GM11168 (cell line): ENCODE measurements at regions not wholly inside any gene's neighbourhood (a gene's known extent, or its start where the extent isn't known, plus 50 kb on each side); places are given as distances from the start of the nearest gene placed in this dataset.
"Not testable (repeated sequence)": the region's sequence is repeated elsewhere in the genome, so short reads cannot be mapped to it uniquely, and the experiment has no call there.

Experiments
- in situ Hi-C: fragments of 300-500 bp; cut with MboI; formaldehyde crosslinking; loops from one replicate; pipeline ENCODE4 v1.12.0; 2022; ENCODE audit warnings: low sequenced_read_pairs; ENCODE audit not compliant: unreplicated experiment

DNA sequence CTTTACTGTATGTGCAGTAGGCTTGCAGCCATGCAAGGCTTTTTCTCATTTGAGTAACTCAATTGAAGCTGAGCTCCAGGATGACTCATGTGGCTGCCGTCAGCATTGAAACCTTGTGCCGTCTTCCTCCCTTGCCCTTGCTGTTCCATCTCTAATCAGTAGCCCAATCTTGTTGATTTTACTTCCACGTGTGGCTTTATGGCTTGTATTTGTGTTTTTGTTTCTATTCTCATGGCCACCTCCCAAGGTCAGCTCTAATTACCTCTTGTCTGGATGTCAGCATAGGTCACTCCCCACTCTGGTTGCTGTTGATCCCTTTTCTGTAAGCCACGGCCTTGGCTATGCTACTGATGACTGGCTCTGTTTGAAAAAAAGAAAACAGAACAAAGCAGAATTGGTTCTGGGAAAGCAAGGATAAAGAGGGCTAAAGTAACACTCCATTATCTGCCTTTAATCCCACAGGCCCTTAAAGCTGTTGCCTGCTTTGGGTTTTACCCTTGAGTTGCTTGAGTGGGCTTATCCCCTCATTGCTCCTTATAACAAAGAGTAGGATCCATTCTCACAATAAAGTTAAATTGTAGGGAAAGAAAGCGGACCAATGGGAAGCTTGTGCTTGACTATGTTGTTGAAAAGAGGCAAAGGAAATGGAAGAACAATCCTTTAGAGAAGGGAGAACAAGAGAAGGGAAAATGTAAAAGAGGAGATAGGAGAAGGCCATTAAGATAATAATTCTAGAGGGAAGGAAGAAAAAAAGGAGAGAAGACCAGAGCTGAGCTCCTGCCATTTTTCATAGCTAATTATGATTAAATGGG, 173.9 kb upstream of the PGRMC2 start:
- in situ Hi-C loops, result no loop called here

DNA sequence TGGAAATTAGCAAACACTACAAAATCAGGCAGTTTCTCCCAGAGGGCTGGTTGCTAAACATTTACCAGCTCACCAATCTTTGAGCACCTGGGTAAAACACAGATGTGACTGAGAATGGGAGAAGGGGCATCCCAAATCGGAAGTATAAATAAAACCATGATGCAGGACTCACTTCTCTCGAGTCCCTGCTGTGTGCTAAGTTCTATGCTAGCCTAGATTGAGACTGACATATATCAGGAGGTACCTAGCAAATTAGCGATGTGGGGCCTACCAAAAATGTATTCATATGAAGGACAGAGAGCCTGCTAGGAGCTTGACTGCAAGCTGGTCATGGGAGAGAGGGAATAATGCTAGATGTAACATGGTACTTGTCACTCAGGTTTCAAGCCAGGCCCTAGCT, 171.9 kb upstream of the PGRMC2 start:
- in situ Hi-C loops, result loop anchor here (10.0 kb wide), 1 partner anchor 255 kb away; no protein-coding TSS in a partner anchor

DNA sequence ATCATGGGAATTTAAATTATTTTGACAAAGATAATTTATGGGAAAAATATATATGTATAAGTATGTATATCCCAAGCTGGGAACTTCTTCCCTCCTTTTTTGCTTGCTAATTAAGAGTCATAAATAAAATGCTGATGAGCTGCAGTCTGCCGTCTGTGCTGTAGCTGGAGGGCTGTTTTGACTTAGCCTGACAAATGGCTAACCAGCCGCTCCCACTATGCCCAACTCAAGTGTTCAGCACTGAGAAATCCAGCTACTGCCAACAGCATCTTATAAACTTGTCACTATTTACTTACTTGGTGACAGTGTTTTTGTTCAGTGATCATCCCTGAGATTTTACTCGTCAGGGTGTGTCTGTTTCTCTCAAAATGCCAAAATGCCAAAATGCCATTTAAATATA, 171.2 kb upstream of the PGRMC2 start:
- in situ Hi-C loops, result loop anchor here (10.0 kb wide), 1 partner anchor 254 kb away; no protein-coding TSS in a partner anchor

DNA sequence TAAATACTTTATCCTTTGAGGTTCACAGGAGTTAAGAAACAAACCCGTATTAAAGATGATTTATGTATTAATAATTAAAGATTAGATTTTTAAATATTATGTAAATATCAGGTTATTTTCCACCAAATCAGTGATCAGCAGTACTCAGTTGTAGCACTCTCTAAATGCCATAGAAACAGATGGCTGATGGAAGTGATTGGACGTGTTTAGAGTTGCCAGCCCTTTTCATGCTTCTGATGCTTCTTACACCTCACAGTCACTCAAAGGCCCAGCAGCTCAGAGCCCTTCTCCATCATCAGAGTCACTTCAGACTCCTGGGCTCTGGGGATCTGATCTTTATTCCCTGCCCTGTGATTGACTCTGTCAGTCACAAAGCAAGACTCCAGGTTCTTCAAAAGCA, 170.1 kb upstream of the PGRMC2 start:
- in situ Hi-C loops, result loop anchor here (10.0 kb wide), 1 partner anchor 253 kb away; no protein-coding TSS in a partner anchor

DNA sequence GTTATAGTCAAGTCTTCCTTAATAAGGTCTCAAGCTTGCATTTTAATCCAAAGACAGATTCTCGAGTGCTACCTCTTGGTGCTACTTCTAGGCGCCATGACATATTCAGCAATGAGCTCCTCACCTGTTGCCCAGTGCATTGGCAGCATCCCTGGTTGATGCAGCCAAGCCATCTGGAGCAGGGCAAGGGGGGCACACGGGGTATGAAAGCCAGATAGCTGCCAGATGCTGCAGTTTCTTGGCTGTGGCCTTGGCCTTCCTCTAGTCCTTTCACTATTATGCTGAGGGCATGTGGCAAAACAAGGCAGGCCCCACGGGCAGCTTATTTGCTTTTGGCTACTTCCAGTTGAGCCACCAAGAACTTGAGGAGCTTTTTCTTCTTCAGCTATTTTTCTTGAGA, 168.6 kb upstream of the PGRMC2 start:
- in situ Hi-C loops, result loop anchor here (10.0 kb wide), 1 partner anchor 251 kb away; no protein-coding TSS in a partner anchor

DNA sequence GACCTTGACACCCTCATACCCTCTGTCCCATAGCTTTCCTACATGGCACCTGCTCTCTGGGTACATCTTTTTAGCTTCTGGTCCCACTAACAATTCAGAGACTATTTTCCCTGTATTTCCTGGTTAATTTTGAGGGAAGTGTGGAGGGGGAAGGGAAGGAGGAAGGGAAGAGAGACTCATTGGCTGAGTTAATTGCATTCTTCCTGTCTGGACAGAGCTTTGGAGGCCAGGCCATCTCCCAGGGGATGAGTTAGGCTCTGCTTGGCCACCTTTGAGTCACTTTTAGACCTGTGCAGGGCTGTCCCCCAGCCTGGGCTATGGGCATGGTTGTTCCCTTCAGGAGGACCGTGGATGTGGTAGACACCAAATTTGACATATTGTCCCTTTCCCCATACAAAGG, 167.9 kb upstream of the PGRMC2 start:
- in situ Hi-C loops, result loop anchor here (10.0 kb wide), 1 partner anchor 251 kb away; no protein-coding TSS in a partner anchor

DNA sequence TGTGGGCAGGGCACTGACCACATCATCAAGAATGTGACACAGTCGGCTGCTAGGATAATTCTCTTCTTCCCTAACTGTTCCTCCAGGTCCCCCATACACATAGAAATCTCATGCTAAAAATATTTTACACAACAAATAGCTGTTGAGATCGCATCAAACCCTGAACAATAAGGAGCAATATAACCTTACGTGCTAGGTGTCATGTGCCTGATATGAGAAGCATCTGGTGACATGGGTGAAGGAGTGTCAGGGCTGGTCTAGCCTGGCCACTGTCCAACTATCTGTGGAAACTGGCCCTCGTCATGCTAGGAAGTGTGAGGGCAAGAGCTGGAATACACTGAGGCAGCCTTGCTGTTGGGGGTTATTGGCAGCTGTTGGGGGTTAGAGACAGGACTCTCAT, 167.3 kb upstream of the PGRMC2 start:
- in situ Hi-C loops, result loop anchor here (10.0 kb wide), 1 partner anchor 250 kb away; no protein-coding TSS in a partner anchor

DNA sequence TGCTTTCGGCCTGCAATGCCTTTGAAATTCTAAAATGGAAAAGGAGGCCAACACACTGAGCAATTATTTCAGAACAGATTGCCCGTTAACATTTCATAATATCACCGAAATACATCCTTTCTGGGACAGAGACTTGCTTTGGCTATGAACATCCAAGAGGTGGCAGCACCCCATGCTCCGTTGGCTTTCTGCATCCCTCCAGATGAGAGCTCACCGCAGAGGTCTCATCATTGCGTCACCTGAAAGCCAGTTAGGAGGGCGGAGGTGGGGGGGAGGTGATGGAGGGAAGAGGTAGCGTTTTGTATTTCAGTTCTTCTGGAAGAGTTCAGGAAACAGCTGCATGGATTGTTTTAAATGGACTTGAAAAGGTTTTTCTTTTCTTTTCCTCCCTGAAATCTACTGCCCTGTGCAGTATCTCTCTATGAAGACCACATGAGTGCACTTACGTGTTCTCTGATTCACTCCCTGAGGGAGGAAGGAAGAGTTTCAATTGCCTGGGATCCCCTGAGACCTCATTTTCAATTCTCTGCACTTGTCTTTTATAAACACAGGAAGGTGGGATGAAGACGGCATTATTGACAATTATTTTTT, 166.8 kb upstream of the PGRMC2 start:
- in situ Hi-C loops, result loop anchor here (10.0 kb wide), 1 partner anchor 250 kb away; no protein-coding TSS in a partner anchor

DNA sequence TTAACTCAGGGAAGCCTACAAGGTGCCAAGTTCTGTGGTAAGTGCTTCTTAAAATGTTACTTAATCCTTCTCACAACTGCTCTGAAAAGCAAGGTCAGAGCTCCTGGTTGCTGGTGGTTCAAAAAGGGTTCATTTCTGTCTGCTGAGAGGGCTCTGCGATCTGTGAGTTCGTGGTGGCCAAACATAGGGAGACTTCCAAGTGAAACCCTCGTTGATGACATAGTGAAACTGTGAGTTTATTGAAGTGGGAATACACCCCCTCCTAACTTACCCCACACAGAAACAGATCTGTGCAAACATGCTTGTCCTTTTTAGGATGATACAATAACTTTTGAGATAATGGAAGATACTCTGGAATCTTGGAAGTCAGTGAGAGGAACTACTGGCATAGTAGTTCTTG, 164.8 kb upstream of the PGRMC2 start:
- in situ Hi-C loops, result loop anchor here (10.0 kb wide), 1 partner anchor 248 kb away; no protein-coding TSS in a partner anchor

DNA sequence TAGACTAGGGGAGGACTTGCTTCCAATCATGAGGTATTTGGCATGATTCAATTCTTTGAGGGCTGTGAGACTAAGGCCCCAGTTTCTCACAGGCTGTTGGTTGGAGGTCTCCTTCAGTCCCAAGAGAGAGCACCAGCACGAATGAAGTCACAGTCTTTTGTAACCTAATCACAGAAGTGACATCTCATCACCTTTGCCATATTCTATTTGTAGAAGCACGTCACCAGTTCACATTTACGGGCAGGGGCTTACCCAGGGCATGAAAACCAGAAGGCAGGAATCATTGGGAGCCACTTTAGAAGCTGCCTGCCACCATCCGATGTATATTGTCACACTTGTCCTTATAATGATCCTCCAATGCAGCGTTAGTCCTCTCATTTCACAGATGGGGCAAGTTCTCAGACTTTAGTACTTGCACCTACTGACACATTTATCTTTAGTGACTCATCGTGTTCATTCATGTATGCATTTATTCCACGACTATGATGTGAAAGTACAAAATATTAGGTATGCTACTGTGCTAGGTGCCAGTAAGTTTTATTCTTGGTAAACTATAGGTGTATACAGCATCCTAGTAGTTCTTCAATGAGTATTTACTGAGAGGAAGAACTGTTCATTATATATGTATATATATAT, 163.8 kb upstream of the PGRMC2 start:
- in situ Hi-C loops, result loop anchor here (10.0 kb wide), 1 partner anchor 247 kb away; no protein-coding TSS in a partner anchor

DNA sequence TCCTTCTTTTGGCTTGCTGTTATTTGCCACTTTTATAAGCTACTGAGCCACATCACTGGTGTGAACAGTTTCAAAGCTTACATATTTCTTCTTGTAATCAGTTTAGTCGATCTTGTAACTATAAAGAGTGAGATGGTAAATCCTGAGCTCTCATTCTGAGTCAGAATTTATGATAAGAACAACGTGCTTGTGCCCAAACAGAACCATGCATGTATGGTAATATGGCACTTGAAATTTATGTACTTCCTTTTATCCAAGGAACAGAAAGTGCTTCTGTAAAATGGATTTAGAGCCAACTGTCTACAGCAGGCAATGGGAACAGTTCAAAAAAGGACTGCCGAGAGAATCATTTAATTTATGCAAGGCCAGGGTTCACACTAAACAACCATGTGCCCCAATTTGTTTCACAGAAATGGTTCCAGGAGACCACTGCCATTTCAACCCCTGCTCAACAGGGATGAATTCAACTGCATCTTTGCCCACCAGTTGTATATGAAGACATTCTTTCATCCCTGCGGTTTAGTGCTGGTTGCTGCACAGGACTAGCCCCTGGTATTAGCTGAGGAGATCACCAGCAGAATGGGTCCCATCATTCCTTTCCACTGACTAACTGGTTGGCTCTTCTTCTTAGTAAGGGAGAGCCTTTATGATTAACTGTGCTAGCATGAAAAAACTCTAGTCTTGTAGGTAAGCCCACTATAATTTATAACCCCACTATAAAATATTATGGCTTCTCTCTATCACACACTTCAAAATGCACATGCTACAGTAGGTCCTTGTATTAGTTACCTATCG, 162.9 kb upstream of the PGRMC2 start:
- in situ Hi-C loops, result loop anchor here (10.0 kb wide), 1 partner anchor 246 kb away; no protein-coding TSS in a partner anchor

DNA sequence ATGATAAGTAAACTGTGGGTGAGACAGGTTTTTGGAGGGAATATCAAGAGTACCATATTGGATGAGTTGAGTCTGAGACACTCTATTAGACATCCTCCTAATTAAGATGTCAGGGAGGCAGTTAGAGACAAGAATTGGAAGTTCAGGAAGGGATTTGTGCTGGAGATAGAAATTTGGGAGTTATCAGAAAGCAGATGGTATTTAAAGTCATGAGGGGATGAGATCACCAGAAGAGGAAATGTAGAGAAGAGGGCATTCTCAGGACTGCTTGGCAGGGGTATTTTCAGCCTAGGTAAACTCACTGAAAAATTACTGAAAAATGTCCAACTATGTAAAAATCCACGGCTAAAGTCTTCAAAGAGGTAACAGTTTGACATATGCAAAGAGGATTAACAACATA, 161.6 kb upstream of the PGRMC2 start:
- in situ Hi-C loops, result no loop called here

DNA sequence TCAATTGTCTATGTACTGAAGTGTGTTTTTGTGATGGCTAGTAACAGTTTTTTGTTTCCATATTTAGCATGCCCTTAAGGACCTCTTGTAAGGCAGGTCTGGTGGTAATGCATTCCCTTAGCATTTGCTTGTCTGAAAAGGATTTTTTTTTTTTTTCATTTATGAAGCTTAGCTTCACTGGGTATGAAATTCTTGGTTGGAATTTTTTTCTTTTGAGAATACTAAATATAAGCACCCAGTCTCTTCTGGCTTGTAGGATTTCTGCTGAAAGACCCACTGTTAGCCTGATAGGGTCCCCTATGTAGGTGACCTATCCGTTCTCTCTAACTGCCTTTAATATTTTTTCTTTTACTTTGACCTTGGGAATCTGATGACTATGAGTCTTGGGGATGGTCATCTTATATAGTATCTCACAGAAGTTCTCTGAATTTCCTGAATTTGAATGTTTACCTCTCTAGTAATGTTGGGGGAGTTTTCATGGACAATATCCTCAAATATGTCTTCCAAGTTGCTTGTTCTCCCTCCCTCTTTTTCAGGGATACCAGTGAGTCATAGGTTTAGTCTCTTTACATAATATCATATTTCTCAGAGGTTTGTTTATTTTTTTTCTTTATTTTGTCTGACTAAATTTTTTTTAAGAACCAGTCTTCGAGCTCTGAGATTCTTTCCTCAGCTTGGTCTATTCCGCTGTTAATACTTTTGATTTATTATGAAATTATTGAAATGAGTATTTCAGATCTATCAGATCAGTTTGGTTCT, 157.1 kb upstream of the PGRMC2 start:
- in situ Hi-C loops, result no loop called here

DNA sequence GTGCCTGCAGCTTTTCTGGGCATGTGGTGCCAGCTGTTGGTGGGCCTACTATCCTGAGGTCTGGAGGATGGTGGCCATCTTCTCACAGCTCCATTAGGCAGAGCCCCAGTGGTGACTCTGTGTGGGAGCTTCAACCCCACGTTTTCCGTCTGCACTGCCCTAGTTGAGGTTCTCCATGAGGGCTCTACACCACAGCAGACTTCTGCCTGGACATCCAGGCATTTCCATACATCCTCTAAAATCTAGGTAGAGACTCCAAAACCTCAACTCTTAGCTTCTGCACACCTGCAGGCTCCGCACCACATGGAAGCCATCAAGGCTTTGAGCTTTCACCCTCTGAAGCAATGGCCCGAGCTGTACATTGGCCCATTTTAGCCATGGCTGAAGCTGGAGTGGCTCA, 153.3 kb upstream of the PGRMC2 start:
- in situ Hi-C loops, result no loop called here

DNA sequence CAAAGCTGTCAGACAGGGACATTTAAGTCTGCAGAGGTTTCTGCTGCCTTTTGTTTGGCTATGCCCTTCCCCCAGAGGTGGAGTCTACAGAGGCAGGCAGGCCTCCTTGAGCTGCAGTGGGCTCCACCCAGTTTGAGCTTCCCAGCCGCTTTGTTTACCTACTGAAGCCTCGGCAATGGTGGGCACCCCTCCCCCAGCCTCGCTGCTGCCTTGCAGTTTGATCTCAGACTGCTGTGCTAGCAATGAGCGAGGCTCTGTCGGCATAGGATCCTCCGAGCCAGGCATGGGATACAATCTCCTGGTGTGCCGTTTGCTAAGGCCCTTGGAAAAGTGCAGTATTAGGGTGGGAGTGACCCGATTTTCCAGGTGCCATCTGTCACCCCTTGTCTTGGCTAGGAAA, 149.4 kb upstream of the PGRMC2 start:
- in situ Hi-C loops, result not testable (repeated sequence)

DNA sequence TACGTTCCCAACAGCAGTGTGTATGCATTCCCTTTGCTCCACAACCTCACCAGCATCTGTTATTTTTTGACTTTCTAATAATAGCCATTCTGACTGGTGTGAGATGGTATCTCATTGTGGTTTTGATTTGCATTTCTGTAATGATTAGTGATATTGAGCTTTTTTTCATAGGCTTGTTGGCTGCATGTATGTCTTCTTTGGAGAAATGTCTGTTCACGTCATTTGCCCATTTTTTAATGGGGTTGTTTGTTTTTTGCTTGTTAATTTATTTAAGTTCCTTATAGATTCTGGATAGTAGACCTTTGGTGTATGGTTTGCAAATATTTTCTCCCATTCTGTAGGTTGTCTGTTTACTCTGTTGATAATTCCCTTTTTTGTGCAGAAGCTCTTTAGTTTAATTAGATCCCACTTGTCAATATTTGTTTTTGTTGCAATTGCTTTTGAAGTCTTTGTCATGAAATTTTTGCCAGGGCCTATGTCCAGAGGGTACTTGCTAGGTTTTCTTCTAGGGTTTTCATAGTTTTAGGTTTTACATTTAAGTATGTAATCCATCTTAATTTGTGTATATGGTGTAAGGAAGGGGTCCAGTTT, 141.5 kb upstream of the PGRMC2 start:
- in situ Hi-C loops, result not testable (repeated sequence)

DNA sequence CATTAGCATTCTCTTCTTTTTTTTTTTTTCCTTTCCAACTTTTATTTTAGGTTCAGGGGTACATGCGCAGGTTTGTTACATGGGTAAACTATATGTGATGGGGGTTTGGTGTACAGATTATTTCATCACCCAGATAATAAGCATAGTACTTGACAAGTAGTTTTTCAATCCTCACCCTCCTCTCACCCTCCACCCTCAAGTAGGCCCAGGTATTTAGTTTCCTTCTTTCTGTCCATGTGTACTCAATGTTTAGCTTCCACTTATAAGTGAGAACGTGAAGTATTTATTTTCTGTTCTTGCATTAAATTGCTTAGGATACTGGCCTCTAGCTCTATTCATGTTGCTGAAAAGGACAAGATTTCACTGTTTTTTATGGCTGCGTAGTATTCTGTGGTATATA, 140.8 kb upstream of the PGRMC2 start:
- in situ Hi-C loops, result no loop called here

DNA sequence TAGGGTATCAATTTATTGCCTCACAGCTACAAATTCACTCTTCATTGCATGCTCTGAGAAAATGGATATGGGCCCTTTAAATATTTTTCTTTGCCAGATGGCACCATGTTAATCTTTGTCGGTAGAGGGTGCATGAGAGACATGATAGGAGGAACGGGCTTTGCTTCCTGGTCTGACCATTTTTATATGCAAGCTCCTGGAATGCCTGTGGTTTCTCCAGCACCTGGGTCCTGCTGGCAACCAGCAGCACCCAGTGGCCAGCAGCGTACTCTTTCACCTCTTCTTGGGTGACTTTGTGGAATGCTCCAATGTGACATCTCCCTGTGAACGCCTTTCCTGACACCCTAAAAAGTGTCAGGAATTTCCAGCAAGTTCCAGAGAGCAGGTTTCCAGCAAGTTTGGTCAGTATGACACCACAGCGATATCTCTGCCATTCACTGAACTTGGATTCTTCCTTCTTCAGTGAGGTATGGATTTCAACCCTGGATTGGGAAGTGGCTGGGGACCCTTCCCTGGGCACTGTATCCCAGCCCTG, 140.3 kb upstream of the PGRMC2 start:
- in situ Hi-C loops, result no loop called here
